Endothelial cell of umbilical vein (primary cell): ENCODE measurements at regions not wholly inside any gene's neighbourhood (a gene's known extent, or its start where the extent isn't known, plus 50 kb on each side); places are given as distances from the start of the nearest gene placed in this dataset.

ENCODE experiments used
- BruUV-seq: library from RNA; stranded (reverse); fragments of 400-500 nt; replicated peaks from 2 replicates; lab custom pipeline; 2021; lab: Mats Ljungman, UMichigan
- CTCF ChIA-PET: fragments of 300-600, 350-600 bp; sonication (Branson Sonifier 250); formaldehyde crosslinking; loops from one replicate; lab custom pipeline; 2021; ENCODE audit warnings: antibody characterized with exemption, inconsistent platforms; lab: Charles Lee
- POLR2A ChIA-PET: fragments of 300-600, 350-600 bp; sonication (Branson Sonifier 250); formaldehyde crosslinking; loops from one replicate; lab custom pipeline; 2021; ENCODE audit warnings: antibody characterized with exemption, inconsistent platforms; lab: Charles Lee
- DNase-seq: peaks from one replicate; pipeline ENCODE4 v3.0.0-alpha.2; 2011; ENCODE audit warnings: low read depth, low spot score
- FAIRE-seq: peaks from 2 replicates; lab custom pipeline; 2011; peaks lifted over from hg19 to GRCh38; lab: Jason Lieb, UNC
- H2AFZ ChIP-seq: 2 replicates; pipeline ENCODE4 v1.6.0; 2012; ENCODE audit warnings: low read depth, low read length, control low read depth, inconsistent platforms
- H3K27ac ChIP-seq: 2 replicates; pipeline ENCODE4 v1.5.1; 2011; ENCODE audit warnings: low read depth, mild to moderate bottlenecking, control low read depth, low read length, moderate library complexity; ENCODE audit not compliant: insufficient read depth
- H3K27me3 ChIP-seq, 2 experiments: 2 replicates each; pipeline versions ENCODE4 v1.6.0 to v1.6.1; 2011; ENCODE audit warnings: low read length in 2 of 2, mixed read lengths in 1 of 2; ENCODE audit not compliant: control insufficient read depth in 2 of 2, insufficient read depth in 2 of 2
- H3K36me3 ChIP-seq, 2 experiments: 2 replicates in 1 of 2; 3 replicates in 1 of 2; pipeline ENCODE4 v1.5.1; 2011; ENCODE audit warnings: low read length in 2 of 2, mild to moderate bottlenecking in 1 of 2, moderate library complexity in 1 of 2; ENCODE audit not compliant: control insufficient read depth in 2 of 2, insufficient read depth in 2 of 2; ENCODE audit errors: extremely low read depth in 1 of 2
- H3K4me1 ChIP-seq: 3 replicates; pipeline ENCODE4 v1.5.1; 2011; ENCODE audit warnings: mild to moderate bottlenecking, low read length; ENCODE audit not compliant: control insufficient read depth, insufficient read depth; ENCODE audit errors: extremely low read depth
- H3K4me2 ChIP-seq: 2 replicates; pipeline ENCODE4 v1.6.1; 2011; ENCODE audit warnings: low read length, control low read depth, mixed read lengths; ENCODE audit not compliant: insufficient read depth
- H3K4me3 ChIP-seq, 3 experiments: fragments of 200-600 bp in 1 of 3; sonication (generic), shearing (Covaris generic) in 1 of 3; replicated peaks in 1 of 3; 2 replicates each; pipeline ENCODE4 v1.5.1; 2011 to 2016; ENCODE audit warnings: control low read depth in 3 of 3, low read length in 3 of 3, mild to moderate bottlenecking in 2 of 3, inconsistent platforms in 1 of 3, low read depth in 1 of 3, moderate library complexity in 1 of 3; ENCODE audit not compliant: insufficient read depth in 1 of 3
- H3K79me2 ChIP-seq: 2 replicates; pipeline ENCODE4 v1.6.0; 2012; ENCODE audit warnings: low read length, inconsistent platforms; ENCODE audit not compliant: control insufficient read depth, insufficient read depth
- H3K9ac ChIP-seq: replicated peaks from 2 replicates; pipeline ENCODE3; 2011; ENCODE audit warnings: low read length, control low read depth; ENCODE audit not compliant: insufficient read depth; ENCODE audit errors: extremely low read depth
- H3K9me1 ChIP-seq: replicated peaks from 3 replicates; pipeline ENCODE4 v1.6.0; 2011; ENCODE audit warnings: mild to moderate bottlenecking, low read length; ENCODE audit not compliant: control insufficient read depth, insufficient read depth; ENCODE audit errors: extremely low read depth
- H3K9me3 ChIP-seq: replicated peaks from 2 replicates; pipeline ENCODE4 v1.5.1; 2012; ENCODE audit warnings: low read length, inconsistent platforms; ENCODE audit not compliant: control insufficient read depth, insufficient read depth
- H4K20me1 ChIP-seq: replicated peaks from 2 replicates; pipeline ENCODE3; 2011; ENCODE audit warnings: mild to moderate bottlenecking, low read length; ENCODE audit not compliant: control insufficient read depth, insufficient read depth; ENCODE audit errors: extremely low read depth
- EZH2 ChIP-seq: IDR thresholded peaks from 2 replicates; pipeline ENCODE4 v1.6.1; 2012; ENCODE audit warnings: borderline replicate concordance, low read depth, mild to moderate bottlenecking, moderate library complexity, low read length, inconsistent platforms; ENCODE audit not compliant: severe bottlenecking
- GATA2 ChIP-seq: IDR thresholded peaks from 2 replicates; pipeline ENCODE4 v1.7.0; 2011; ENCODE audit warnings: low read depth, mild to moderate bottlenecking, moderate library complexity, mixed read lengths, low read length; ENCODE audit not compliant: insufficient read length, insufficient read depth
- JUN ChIP-seq: IDR thresholded peaks from 2 replicates; pipeline ENCODE4 v1.6.1; 2011; ENCODE audit warnings: borderline replicate concordance, low read depth; ENCODE audit not compliant: insufficient read length, insufficient read depth
- MAX ChIP-seq: IDR thresholded peaks from 2 replicates; pipeline ENCODE4 v1.6.1; 2011; ENCODE audit not compliant: insufficient read depth, insufficient read length
- MYC ChIP-seq: IDR thresholded peaks from one replicate; pipeline ENCODE4 v1.6.1; 2011; ENCODE audit warnings: mild to moderate bottlenecking, low read depth, low read length
- POLR2AphosphoS5 ChIP-seq: IDR thresholded peaks from 2 replicates; pipeline ENCODE4 v1.6.1; 2012; ENCODE audit warnings: low read depth, mild to moderate bottlenecking, control low read depth, low read length, moderate library complexity; ENCODE audit not compliant: insufficient read depth
- dilution Hi-C: fragments of 300-500 bp; cut with MboI; formaldehyde crosslinking; loops from one replicate; pipeline ENCODE4 v1.15.0; 2019; ENCODE audit warnings: low sequenced_read_pairs; ENCODE audit not compliant: extremely low pct_ligation_motif_present
- intact Hi-C: fragments of 100-400 bp; cut with micrococcal nuclease; formaldehyde crosslinking; loops from one replicate; pipeline ENCODE4 v1.10.0; 2022
- TF ChIP-seq, protein P1 (sequence below), 2 donors: IDR thresholded peaks; 1 replicate in 1 of 2; 2 replicates in 1 of 2; pipeline ENCODE4 v1.5.1; 2011; ENCODE audit warnings: low read length in 2 of 2, mild to moderate bottlenecking in 2 of 2, moderate library complexity in 2 of 2, control low read depth in 1 of 2, inconsistent platforms in 1 of 2, low read depth in 1 of 2; ENCODE audit not compliant: insufficient read depth in 1 of 2; ENCODE audit errors: extremely low read depth in 1 of 2

GRCh38 chr6:27157459-27158315, 89.8 kb upstream of the PRSS16 start:
- Histone ChIP-seq H2AFZ (peak overlapping the region; percentile 92), H3K4me3 (peak overlapping the region; percentile 30 to 64 (median 59)), H3K36me3 (no peaks in the 10 kb centered on the region), H4K20me1 (no peaks in the 10 kb centered on the region), H3K4me2 (peak overlapping the region; percentile 81), H3K9me3 (no peaks in the 10 kb centered on the region), H3K9me1 (no peaks in the 10 kb centered on the region), H3K27ac (no peak overlapping the region), H3K4me1 (peaks cover 10% of the 10 kb centered on the region), H3K27me3 (peaks cover 8 to 11% of the 10 kb centered on the region in 2 experiments), H3K9ac (no peak overlapping the region), H3K79me2 (no peaks in the 10 kb centered on the region)
- no peak for TF ChIP-seq MYC
- no peak for TF ChIP-seq EZH2
- TF ChIP-seq, protein P1, sequence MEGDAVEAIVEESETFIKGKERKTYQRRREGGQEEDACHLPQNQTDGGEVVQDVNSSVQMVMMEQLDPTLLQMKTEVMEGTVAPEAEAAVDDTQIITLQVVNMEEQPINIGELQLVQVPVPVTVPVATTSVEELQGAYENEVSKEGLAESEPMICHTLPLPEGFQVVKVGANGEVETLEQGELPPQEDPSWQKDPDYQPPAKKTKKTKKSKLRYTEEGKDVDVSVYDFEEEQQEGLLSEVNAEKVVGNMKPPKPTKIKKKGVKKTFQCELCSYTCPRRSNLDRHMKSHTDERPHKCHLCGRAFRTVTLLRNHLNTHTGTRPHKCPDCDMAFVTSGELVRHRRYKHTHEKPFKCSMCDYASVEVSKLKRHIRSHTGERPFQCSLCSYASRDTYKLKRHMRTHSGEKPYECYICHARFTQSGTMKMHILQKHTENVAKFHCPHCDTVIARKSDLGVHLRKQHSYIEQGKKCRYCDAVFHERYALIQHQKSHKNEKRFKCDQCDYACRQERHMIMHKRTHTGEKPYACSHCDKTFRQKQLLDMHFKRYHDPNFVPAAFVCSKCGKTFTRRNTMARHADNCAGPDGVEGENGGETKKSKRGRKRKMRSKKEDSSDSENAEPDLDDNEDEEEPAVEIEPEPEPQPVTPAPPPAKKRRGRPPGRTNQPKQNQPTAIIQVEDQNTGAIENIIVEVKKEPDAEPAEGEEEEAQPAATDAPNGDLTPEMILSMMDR (IDR thresholded peaks at IDR 0.05; ENCODE audit: extremely low read depth in 1 of 2, insufficient read depth in 1 of 2, low read depth in 1 of 2, low read length in 2 of 2) = peak; percentile 42 to 63
- no peak for TF ChIP-seq MAX
- no peak for TF ChIP-seq GATA2
- no peak for TF ChIP-seq JUN
- no peak for TF ChIP-seq POLR2AphosphoS5
- dilution Hi-C loops = no loop called here
- peak; percentile 28 for FAIRE-seq
- CTCF ChIA-PET = interaction anchor here (0.9 to 5.3 kb wide), 4 partner anchors 10 to 31 kb away, joined by 3 to 55 read pairs (median 6); a partner anchor contains a TSS
- peak; percentile 57 for DNase-seq
- BruUV-seq = no TSS peak
- intact Hi-C loops = loop anchor here (1.0 kb wide), 1 partner anchor 30 kb away; no protein-coding TSS in a partner anchor
- POLR2A ChIA-PET = no interaction called here
